ENCODE measurements at regions not wholly inside any gene's neighbourhood (a gene's known extent, or its start where the extent isn't known, plus 50 kb on each side); places are given as distances from the start of the nearest gene placed in this dataset.

- DNase-seq (ENCODE audit: low read depth) = no peak
Measured at GRCh38 chr2:5915881-5916310, 223.7 kb downstream of the SOX11 start.

- no peak for DNase-seq (ENCODE audit: low read depth)
Measured at GRCh38 chr2:5921081-5921642, 229.0 kb downstream of the SOX11 start.

- no peak for DNase-seq (ENCODE audit: low read depth)
Measured at GRCh38 chr2:5923957-5924945, 232.1 kb downstream of the SOX11 start.

- no peak for DNase-seq (ENCODE audit: low read depth)
Measured at GRCh38 chr2:5925604-5926003, 233.4 kb downstream of the SOX11 start.

- no peak for DNase-seq (ENCODE audit: low read depth)
Measured at GRCh38 chr2:5926871-5927512, 234.8 kb downstream of the SOX11 start.

- no peak for DNase-seq (ENCODE audit: low read depth)
Measured at GRCh38 chr2:5932556-5933469, 240.6 kb downstream of the SOX11 start.

- DNase-seq (ENCODE audit: low read depth) = no peak
Measured at GRCh38 chr2:5933669-5934068, 241.5 kb downstream of the SOX11 start.

- no peak for DNase-seq (ENCODE audit: low read depth)
Measured at GRCh38 chr2:5937321-5937720, 245.1 kb downstream of the SOX11 start.

GRCh38 chr2:5937851-5938565, 245.8 kb downstream of the SOX11 start:
- no peak for DNase-seq (ENCODE audit: low read depth)

GRCh38 chr2:5938566-5938896, 246.3 kb downstream of the SOX11 start:
- no peak for DNase-seq (ENCODE audit: low read depth)

- no peak for DNase-seq (ENCODE audit: low read depth)
Measured at GRCh38 chr2:5939553-5939952, 247.4 kb downstream of the SOX11 start.

GRCh38 chr2:5940596-5941535, 248.7 kb downstream of the SOX11 start:
- DNase-seq (ENCODE audit: low read depth) = no peak

GRCh38 chr2:5942204-5942603, 250.0 kb downstream of the SOX11 start:
- no peak for DNase-seq (ENCODE audit: low read depth)

GRCh38 chr2:5945742-5946141, 253.6 kb downstream of the SOX11 start:
- DNase-seq (ENCODE audit: low read depth) = no peak

GRCh38 chr2:5946225-5947115, 254.3 kb downstream of the SOX11 start:
- DNase-seq (ENCODE audit: low read depth) = no peak

- DNase-seq (ENCODE audit: low read depth) = no peak
Measured at GRCh38 chr2:5950736-5951135, 258.6 kb downstream of the SOX11 start.

- DNase-seq (ENCODE audit: low read depth) = no peak
Measured at GRCh38 chr2:5951471-5951870, 259.3 kb downstream of the SOX11 start.

- no peak for DNase-seq (ENCODE audit: low read depth)
Measured at GRCh38 chr2:5953525-5953924, 261.3 kb downstream of the SOX11 start.

- no peak for DNase-seq (ENCODE audit: low read depth)
Measured at GRCh38 chr2:5954509-5954908, 262.3 kb downstream of the SOX11 start.
